K562 (cell line): ENCODE measurements at regions not wholly inside any gene's neighbourhood (a gene's known extent, or its start where the extent isn't known, plus 50 kb on each side); places are given as distances from the start of the nearest gene placed in this dataset.

Experiments used
- ATAC-seq: fragments of 200-7000 bp; cut with Tn5 transposase; 3 replicates; pipeline ENCODE4 v1.9.1; 2020; ENCODE audit warnings: moderate library complexity
- BruUV-seq: library from RNA; stranded (reverse); fragments of 400-500 nt; replicated peaks from 2 replicates; lab custom pipeline; 2021; lab: Mats Ljungman, UMichigan
- CTCF ChIA-PET: fragments of 300-600 bp; formaldehyde crosslinking; extraction: SDS; loops from one replicate; lab custom pipeline; 2021; ENCODE audit warnings: low intra/inter-chr PET ratio; lab: Yijun Ruan, JAX
- POLR2A ChIA-PET: fragments of 300-600, 350-650 bp; sonication (Branson Sonifier 250); formaldehyde crosslinking; extraction: SDS; loops from one replicate; lab custom pipeline; 2021; ENCODE audit warnings: antibody characterized with exemption, inconsistent platforms; lab: Yijun Ruan, JAX
- DNase-seq, 4 experiments: peaks; one replicate each; pipeline versions ENCODE4 v3.0.0 to v3.0.0-alpha.2; 2011 to 2018; ENCODE audit warnings: low spot score in 3 of 4, mixed read lengths in 3 of 4; ENCODE audit errors: extremely low read depth in 1 of 4
- FAIRE-seq: peaks from 2 replicates; lab custom pipeline; 2011; peaks lifted over from hg19 to GRCh38; lab: Jason Lieb, UNC
- H2AFZ ChIP-seq: 2 replicates; pipeline ENCODE4 v1.6.0; 2011; ENCODE audit warnings: low read depth, low read length, control low read depth, inconsistent platforms
- H3K27ac ChIP-seq: fragments of 200-600 bp; 3 replicates; pipeline ENCODE4 v1.8.0; 2011; ENCODE audit warnings: low read depth, mild to moderate bottlenecking, control low read depth, inconsistent platforms, low read length, moderate library complexity, mixed read lengths; ENCODE audit errors: extremely low read depth
- H3K27me3 ChIP-seq, 2 experiments: fragments of 300-600 bp in 1 of 2; 2 replicates in 1 of 2; 3 replicates in 1 of 2; pipeline versions ENCODE4 v1.6.0 to v1.8.0; 2011; ENCODE audit warnings: inconsistent platforms in 2 of 2, low read length in 2 of 2, mild to moderate bottlenecking in 1 of 2, mixed read lengths in 1 of 2, moderate library complexity in 1 of 2; ENCODE audit not compliant: control insufficient read depth in 2 of 2, insufficient read depth in 2 of 2
- H3K36me3 ChIP-seq: fragments of 300-600 bp; 3 replicates; pipeline ENCODE4 v1.8.0; 2011; ENCODE audit warnings: mild to moderate bottlenecking, low read length, inconsistent platforms; ENCODE audit not compliant: control insufficient read depth, insufficient read depth
- H3K4me1 ChIP-seq, 2 experiments: fragments of 200-600 bp in 1 of 2; replicated peaks in 1 of 2; 2 replicates in 1 of 2; 3 replicates in 1 of 2; pipeline versions ENCODE4 v1.5.1 to v1.8.0; 2011; ENCODE audit warnings: inconsistent platforms in 2 of 2, low read length in 2 of 2, mild to moderate bottlenecking in 1 of 2, mixed read lengths in 1 of 2, moderate library complexity in 1 of 2; ENCODE audit not compliant: control insufficient read depth in 2 of 2, insufficient read depth in 2 of 2
- H3K4me2 ChIP-seq: 2 replicates; pipeline ENCODE4 v1.6.1; 2011; ENCODE audit warnings: low read length, control low read depth, inconsistent platforms, mixed read lengths; ENCODE audit not compliant: insufficient read depth
- H3K4me3 ChIP-seq: fragments of 200-600 bp; sonication (generic), shearing (Covaris generic); 2 replicates; pipeline ENCODE4 v1.5.1; 2016; ENCODE audit warnings: control low read depth, inconsistent platforms
- H3K79me2 ChIP-seq: fragments of 200-600 bp; 3 replicates; pipeline ENCODE4 v1.8.0; 2011; ENCODE audit warnings: low read length, inconsistent platforms; ENCODE audit not compliant: control insufficient read depth, insufficient read depth
- H3K9ac ChIP-seq, 2 experiments: 2 replicates each; pipeline versions ENCODE4 v1.6.0 to v1.6.1; 2011; ENCODE audit warnings: low read depth in 2 of 2, low read length in 2 of 2, control low read depth in 1 of 2, inconsistent platforms in 1 of 2, mild to moderate bottlenecking in 1 of 2, mixed read lengths in 1 of 2; ENCODE audit not compliant: insufficient read depth in 1 of 2
- H3K9me1 ChIP-seq: one replicate; pipeline ENCODE4 v1.6.0; 2011; ENCODE audit warnings: inconsistent platforms, mild to moderate bottlenecking, low read length, moderate library complexity; ENCODE audit not compliant: control insufficient read depth, insufficient read depth
- H3K9me3 ChIP-seq: replicated peaks from 2 replicates; pipeline ENCODE4 v1.5.1; 2011; ENCODE audit warnings: low read depth, low read length, inconsistent platforms; ENCODE audit not compliant: control insufficient read depth, insufficient read depth
- H4K20me1 ChIP-seq: replicated peaks from 2 replicates; pipeline ENCODE4 v1.6.1; 2011; ENCODE audit warnings: low read length, inconsistent platforms, mixed read lengths; ENCODE audit not compliant: control insufficient read depth, insufficient read depth
- ARID3B ChIP-seq: fragments of 250-450 bp; sonication (Bioruptor Pico); IDR thresholded peaks from 2 replicates; pipeline ENCODE4 v1.4.0; 2020; ENCODE audit warnings: borderline replicate concordance
- BCOR ChIP-seq: fragments of 450-650 bp; IDR thresholded peaks from 2 replicates; pipeline ENCODE4 v1.6.1; 2016
- CREBBP ChIP-seq: IDR thresholded peaks from one replicate; pipeline ENCODE4 v1.6.1; 2012; ENCODE audit warnings: low read depth, mild to moderate bottlenecking, control low read depth, inconsistent platforms, low read length
- FIP1L1 ChIP-seq: fragments of 200-400 bp; formaldehyde crosslinking; IDR thresholded peaks from 2 replicates; pipeline ENCODE4 v1.6.1; 2018; ENCODE audit warnings: mild to moderate bottlenecking, low read depth, low read length; ENCODE audit not compliant: poor library complexity, severe bottlenecking
- FOXK1 ChIP-seq: sonication (generic); formaldehyde crosslinking; IDR thresholded peaks from 2 replicates; pipeline ENCODE4 v1.8.0; 2022; ENCODE audit warnings: missing genetic modification reagents, mild to moderate bottlenecking, borderline replicate concordance
- GTF2E2 ChIP-seq: fragments of 200-800 bp; sonication (Bioruptor generic); IDR thresholded peaks from 2 replicates; pipeline ENCODE4 v1.6.1; 2016; ENCODE audit warnings: missing genetic modification characterization, missing compliant biosample characterization
- NKRF ChIP-seq: fragments of 450-650 bp; IDR thresholded peaks from 2 replicates; pipeline ENCODE4 v1.6.1; 2016; ENCODE audit warnings: borderline replicate concordance
- PTTG1 ChIP-seq: fragments of 450-650 bp; IDR thresholded peaks from 2 replicates; pipeline ENCODE4 v1.6.1; 2016; ENCODE audit warnings: low read depth, mild to moderate bottlenecking, missing genetic modification characterization, missing compliant biosample characterization
- SMARCA5 ChIP-seq: fragments of 450-650 bp; IDR thresholded peaks from 2 replicates; pipeline ENCODE4 v1.6.1; 2016
- STAT5A ChIP-seq: IDR thresholded peaks from 2 replicates; pipeline ENCODE4 v1.6.1; 2012; ENCODE audit warnings: low read length, inconsistent platforms, borderline replicate concordance
- ZFX ChIP-seq: sonication (generic); formaldehyde crosslinking; IDR thresholded peaks from 2 replicates; pipeline ENCODE4 v1.8.0; 2022; ENCODE audit warnings: mild to moderate bottlenecking, missing genetic modification reagents, moderate library complexity
- ZNF133 ChIP-seq: fragments of 250-450 bp; sonication (Bioruptor Pico); IDR thresholded peaks from 2 replicates; pipeline ENCODE4 v1.4.0; 2020; ENCODE audit warnings: mild to moderate bottlenecking
- ZNF561 ChIP-seq: fragments of 450-650 bp; formaldehyde crosslinking; conservative IDR thresholded peaks from 2 replicates; pipeline ENCODE4 v1.4.0; 2020; ENCODE audit warnings: mild to moderate bottlenecking, moderate library complexity
- WGBS: fragments of 100-300 bp; shearing (Covaris generic); methylation state at CpG from one replicate; pipeline ENCODE4 v1.1.6; 2016; ENCODE audit warnings: low coverage, mixed read lengths; ENCODE audit not compliant: insufficient coverage; ENCODE audit errors: missing lambda C conversion rate; 5-methylcytosine and 5-hydroxymethylcytosine counted together
- in situ Hi-C: fragments of 300-500 bp; cut with MboI; formaldehyde crosslinking; loops from 4 replicates; pipeline ENCODE4 v1.15.0; 2018; ENCODE audit warnings: inconsistent platforms, mixed read lengths
- intact Hi-C: fragments of 100-400 bp; cut with micrococcal nuclease; formaldehyde crosslinking; loops from 2 replicates; pipeline ENCODE4 v1.14.2; 2022

- FAIRE-seq, result no peak
Observed at GRCh38 chr15:46644501-46645481, 1010.0 kb downstream of the SQOR start.

DNA sequence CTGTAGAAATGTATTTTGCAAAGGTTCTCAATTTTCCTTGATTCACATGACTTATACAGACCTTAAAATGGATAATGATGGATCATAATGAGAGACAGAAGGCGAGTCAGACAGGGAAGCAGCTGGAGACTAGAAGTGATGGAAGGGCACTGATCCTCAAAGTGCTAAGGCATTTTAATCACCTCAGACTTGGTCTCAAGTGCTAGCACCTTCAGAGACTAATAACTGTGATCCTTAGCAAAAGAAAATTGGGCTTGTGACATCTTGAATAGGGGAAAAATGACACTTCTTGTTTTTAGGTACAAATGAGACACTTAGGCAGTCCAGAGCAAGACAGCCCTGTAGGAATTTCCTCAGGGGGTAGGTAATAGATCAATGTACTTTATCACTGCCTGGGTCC is 1011.7 kb downstream of the SQOR start:
- ChIA-PET POLR2A (no interaction called here), CTCF (no interaction called here)
- 0% methylated on average over 1 of the region's 1 CpG for WGBS
- Histone ChIP-seq H2AFZ (no peak overlapping the region), H3K27me3 (no peaks in the 10 kb centered on the region), H3K9ac (no peak overlapping the region), H3K9me1 (no peaks in the 10 kb centered on the region), H3K4me2 (no peak overlapping the region), H3K9me3 (peaks cover 2% of the 10 kb centered on the region; the same call in 1 of the 2 replicates), H3K4me1 (no peaks in the 10 kb centered on the region), H3K4me3 (no peak overlapping the region), H3K27ac (no peak overlapping the region), H3K79me2 (no peaks in the 10 kb centered on the region), H4K20me1 (no peaks in the 10 kb centered on the region), H3K36me3 (no peaks in the 10 kb centered on the region)
- in situ Hi-C loops, result no loop called here
- intact Hi-C loops, result no loop called here
- no TSS peak for BruUV-seq
- DNase-seq (no peak), FAIRE-seq (no peak), ATAC-seq (no peak)
- no peak for TF ChIP-seq FOXK1 (CRISPR knock-in tag)
- no peak for TF ChIP-seq CREBBP
- TF ChIP-seq ZNF561 (CRISPR knock-in tag), result no peak
- no peak for TF ChIP-seq GTF2E2
- TF ChIP-seq PTTG1 (tag), result no peak
- no peak for TF ChIP-seq ZFX (CRISPR knock-in tag)
- TF ChIP-seq STAT5A, result no peak
- TF ChIP-seq FIP1L1, result no peak
- no peak for TF ChIP-seq NKRF
- TF ChIP-seq ARID3B (CRISPR knock-in tag), result no peak
- no peak for TF ChIP-seq BCOR

More at GRCh38 chr15:46644501-46645481, 1010.0 kb downstream of the SQOR start:
- Histone ChIP-seq H3K36me3 (no peaks in the 10 kb centered on the region), H3K4me1 (no peaks in the 10 kb centered on the region), H3K9ac (no peak overlapping the region), H3K27me3 (no peaks in the 10 kb centered on the region), H3K9me1 (no peaks in the 10 kb centered on the region), H2AFZ (no peak overlapping the region), H3K4me3 (no peak overlapping the region)
- ATAC-seq, result no peak
- in situ Hi-C loops, result no loop called here
- DNase-seq, result no peak
- TF ChIP-seq ZNF133 (CRISPR knock-in tag) (no peak), SMARCA5 (no peak)
- TF ChIP-seq, all 486 proteins: peak for 0
- 3% methylated on average over 4 of the region's 4 CpGs for WGBS
- POLR2A ChIA-PET, result no interaction called here
- Histone ChIP-seq H3K79me2 (no peaks in the 10 kb centered on the region), H4K20me1 (no peaks in the 10 kb centered on the region), H3K27ac (no peak overlapping the region), H3K9me3 (peaks cover 2% of the 10 kb centered on the region; the same call in 1 of the 2 replicates), H3K4me2 (no peak overlapping the region)
- no TSS peak for BruUV-seq
- CTCF ChIA-PET, result no interaction called here
- intact Hi-C loops, result no loop called here
